Left lung (tissue), 4 donors: ENCODE measurements at regions not wholly inside any gene's neighbourhood (a gene's known extent, or its start where the extent isn't known, plus 50 kb on each side); places are given as distances from the start of the nearest gene placed in this dataset.

Experiments used
- ATAC-seq: fragments of 200-7000 bp; cut with Tn5 transposase; one replicate; pipeline ENCODE4 v1.9.1; 2020; ENCODE audit warnings: moderate library complexity
- DNase-seq, 4 donors: peaks; one replicate each; pipeline ENCODE4 v3.0.0-alpha.2; 2013 to 2020
- H3K27ac ChIP-seq, 2 donors: fragments of 200-600 bp; sonication (generic) in 1 of 2; one replicate each; pipeline versions ENCODE4 v1.5.0 to v1.8.0; 2020 to 2021
- H3K27me3 ChIP-seq, 2 donors: fragments of 200-600 bp; sonication (generic) in 1 of 2; one replicate each; pipeline versions ENCODE4 v1.5.0 to v1.8.0; 2020 to 2021
- H3K36me3 ChIP-seq, 2 donors: fragments of 200-600 bp; sonication (generic) in 1 of 2; one replicate each; pipeline versions ENCODE4 v1.5.0 to v1.8.0; 2020 to 2021
- H3K4me1 ChIP-seq, 2 donors: fragments of 200-600 bp; one replicate each; pipeline ENCODE4 v1.8.0; 2021
- H3K4me3 ChIP-seq, 2 donors: fragments of 200-600 bp; sonication (generic) in 1 of 2; one replicate each; pipeline versions ENCODE4 v1.5.0 to v1.8.0; 2020 to 2021; ENCODE audit warnings: mild to moderate bottlenecking in 1 of 2
- H3K9me3 ChIP-seq, 2 donors: fragments of 200-600 bp; sonication (generic) in 1 of 2; one replicate each; pipeline versions ENCODE4 v1.5.0 to v1.8.0; 2020 to 2021
- CTCF ChIP-seq, 2 donors: fragments of 200-600 bp; sonication (generic) in 1 of 2; IDR thresholded peaks; one replicate each; pipeline versions ENCODE4 v1.5.0 to v1.8.0; 2021; ENCODE audit warnings: antibody characterized with exemption in 2 of 2
- intact Hi-C, 2 donors: fragments of 100-400 bp; cut with DNase I; formaldehyde crosslinking; loops; one replicate each; pipeline versions ENCODE4 v1.11.2 to v1.14.2; 2022
- donor health status: DM: no; HTN: yes; CAD: no.
- donor health status: DM: no; HTN: no; CAD: no.

GRCh38 chr20:57851025-57851682, 141.3 kb upstream of the PMEPA1 start:
- no peaks in the 10 kb centered on the region for H3K36me3 ChIP-seq
- H3K27me3 ChIP-seq: no peaks in the 10 kb centered on the region
- H3K4me1 ChIP-seq: no peaks in the 10 kb centered on the region
- no peak overlapping the region for H3K4me3 ChIP-seq
- no peaks in the 10 kb centered on the region for H3K9me3 ChIP-seq
- no peak for TF ChIP-seq CTCF (IDR thresholded peaks at IDR 0.05)
- ATAC-seq: no peak
- H3K27ac ChIP-seq: no peak overlapping the region
- intact Hi-C loops: no loop called here
- DNase-seq: no peak

GRCh38 chr20:57849521-57850215, 139.9 kb upstream of the PMEPA1 start:
- Histone ChIP-seq H3K36me3 (no peaks in the 10 kb centered on the region), H3K27me3 (no peaks in the 10 kb centered on the region), H3K9me3 (no peaks in the 10 kb centered on the region), H3K27ac (no peak overlapping the region), H3K4me1 (no peaks in the 10 kb centered on the region), H3K4me3 (no peak overlapping the region)
- ATAC-seq: no peak
- DNase-seq: peak in 1 of 4 donors; percentile 39
- TF ChIP-seq CTCF (IDR thresholded peaks at IDR 0.05): no peak
- intact Hi-C loops: no loop called here

GRCh38 chr20:57849121-57849520, 139.3 kb upstream of the PMEPA1 start:
- no peak for TF ChIP-seq CTCF (IDR thresholded peaks at IDR 0.05)

GRCh38 chr20:57848282-57848681, 138.5 kb upstream of the PMEPA1 start:
- no peak for DNase-seq
- no peak overlapping the region for H3K4me3 ChIP-seq
- no peaks in the 10 kb centered on the region for H3K4me1 ChIP-seq
- H3K27me3 ChIP-seq: no peaks in the 10 kb centered on the region
- no peaks in the 10 kb centered on the region for H3K36me3 ChIP-seq
- no peak overlapping the region for H3K27ac ChIP-seq
- no peaks in the 10 kb centered on the region for H3K9me3 ChIP-seq
- intact Hi-C loops: no loop called here
- no peak for ATAC-seq
- TF ChIP-seq CTCF (IDR thresholded peaks at IDR 0.05): no peak

More at GRCh38 chr20:57849121-57849520, 139.3 kb upstream of the PMEPA1 start:
- Histone ChIP-seq H3K27me3 (no peaks in the 10 kb centered on the region), H3K4me3 (no peak overlapping the region), H3K4me1 (no peaks in the 10 kb centered on the region), H3K27ac (no peak overlapping the region), H3K36me3 (no peaks in the 10 kb centered on the region), H3K9me3 (no peaks in the 10 kb centered on the region)
- intact Hi-C loops: no loop called here
- ATAC-seq (no peak), DNase-seq (no peak)

GRCh38 chr20:57847104-57847503, 137.3 kb upstream of the PMEPA1 start:
- H3K27ac ChIP-seq: no peak overlapping the region
- H3K36me3 ChIP-seq: no peaks in the 10 kb centered on the region
- no peak for DNase-seq
- no peak for TF ChIP-seq CTCF (IDR thresholded peaks at IDR 0.05)
- ATAC-seq: no peak
- no peak overlapping the region for H3K4me3 ChIP-seq
- no peaks in the 10 kb centered on the region for H3K27me3 ChIP-seq
- intact Hi-C loops: no loop called here
- H3K4me1 ChIP-seq: no peaks in the 10 kb centered on the region
- H3K9me3 ChIP-seq: no peaks in the 10 kb centered on the region
